Choroid plexus epithelial cell (primary cell): ENCODE measurements at regions not wholly inside any gene's neighbourhood (a gene's known extent, or its start where the extent isn't known, plus 50 kb on each side); places are given as distances from the start of the nearest gene placed in this dataset.
A peak's percentile ranks its signal among the peaks of the same experiment; 100 is the strongest.

Experiments
- DNase-seq: peaks from one replicate; pipeline ENCODE4 v3.0.0-alpha.2; 2010; ENCODE audit warnings: low read depth
- H3K4me3 ChIP-seq: 2 replicates; pipeline ENCODE4 v1.5.1; 2011; ENCODE audit warnings: low read depth, mild to moderate bottlenecking, control low read depth, low read length, moderate library complexity
- CTCF ChIP-seq: conservative IDR thresholded peaks from 2 replicates; pipeline ENCODE4 v1.5.1; 2011; ENCODE audit warnings: low read depth, mild to moderate bottlenecking, control low read depth, inconsistent platforms, low read length, moderate library complexity

DNA sequence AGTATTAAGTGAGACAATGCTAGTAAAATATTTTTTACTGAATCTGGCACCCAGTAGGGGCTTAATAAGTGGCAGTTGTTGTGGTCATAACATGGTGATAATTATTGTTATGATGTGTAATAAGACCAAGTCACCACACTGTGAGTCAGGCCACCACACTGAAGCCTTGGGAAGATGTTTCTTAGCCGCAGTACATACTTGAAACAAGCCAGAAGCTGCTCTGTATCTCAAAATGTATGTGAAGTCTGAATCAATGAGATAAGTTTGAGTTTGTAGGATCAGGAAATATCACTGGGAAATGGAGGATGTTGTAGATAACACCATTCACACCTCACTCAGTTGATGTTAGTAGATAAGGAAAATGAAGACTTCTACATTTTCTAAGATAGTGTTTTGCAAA, 51.3 kb upstream of the PTPN3 start:
- no peak overlapping the region for H3K4me3 ChIP-seq
- DNase-seq = no peak
- TF ChIP-seq CTCF = no peak

DNA sequence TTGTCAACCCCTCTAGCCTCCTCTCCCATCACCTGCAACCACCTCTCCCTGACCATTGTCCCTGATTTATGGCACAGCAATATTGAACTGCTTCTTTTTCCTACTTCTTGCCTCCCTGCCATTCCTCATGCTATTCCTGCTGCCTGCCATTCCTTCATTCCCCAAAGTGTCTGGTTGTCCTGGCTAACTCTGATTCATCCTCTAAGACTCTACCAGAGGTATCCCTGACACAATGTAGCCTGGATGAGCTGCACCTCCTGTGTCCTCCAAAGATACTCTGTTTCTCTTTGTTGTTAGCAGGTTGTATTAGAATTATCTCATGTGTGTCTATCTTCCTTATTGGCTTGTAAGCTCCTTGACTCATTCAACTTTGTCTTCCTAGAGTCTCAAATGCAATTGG, 53.5 kb upstream of the PTPN3 start:
- no peak for DNase-seq
- TF ChIP-seq CTCF = no peak
- no peak overlapping the region for H3K4me3 ChIP-seq

- H3K4me3 ChIP-seq = no peak overlapping the region
- no peak for TF ChIP-seq CTCF
These were observed 57.1 kb upstream of the PTPN3 start for GRCh38 chr9:109555215-109555614.

DNA sequence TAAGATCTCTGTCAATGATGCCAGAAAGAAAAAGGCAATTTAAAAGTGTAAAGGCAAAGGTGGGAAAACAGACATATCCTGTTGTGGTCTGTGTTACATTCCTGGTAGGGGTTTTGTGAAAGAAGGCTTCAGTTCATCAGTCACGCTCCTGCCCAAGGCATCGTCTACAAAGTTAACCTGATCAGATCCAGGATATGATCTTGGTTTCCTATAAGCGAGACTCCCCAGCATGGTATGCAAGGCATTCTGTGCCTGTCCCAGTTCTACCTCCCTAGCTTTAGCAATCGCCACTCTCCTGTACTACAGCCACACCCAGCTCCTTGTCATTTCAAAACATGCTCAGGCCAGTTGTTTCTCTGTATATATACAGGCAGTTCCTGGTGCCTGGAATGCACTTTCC, 58.0 kb upstream of the PTPN3 start:
- TF ChIP-seq CTCF = no peak
- no peak overlapping the region for H3K4me3 ChIP-seq
- no peak for DNase-seq

More at GRCh38 chr9:109555215-109555614, 57.1 kb upstream of the PTPN3 start:
- no peak for DNase-seq

- no peak overlapping the region for H3K4me3 ChIP-seq
- no peak for DNase-seq
- no peak for TF ChIP-seq CTCF
These were observed 58.7 kb upstream of the PTPN3 start for GRCh38 chr9:109556786-109557185.

DNA sequence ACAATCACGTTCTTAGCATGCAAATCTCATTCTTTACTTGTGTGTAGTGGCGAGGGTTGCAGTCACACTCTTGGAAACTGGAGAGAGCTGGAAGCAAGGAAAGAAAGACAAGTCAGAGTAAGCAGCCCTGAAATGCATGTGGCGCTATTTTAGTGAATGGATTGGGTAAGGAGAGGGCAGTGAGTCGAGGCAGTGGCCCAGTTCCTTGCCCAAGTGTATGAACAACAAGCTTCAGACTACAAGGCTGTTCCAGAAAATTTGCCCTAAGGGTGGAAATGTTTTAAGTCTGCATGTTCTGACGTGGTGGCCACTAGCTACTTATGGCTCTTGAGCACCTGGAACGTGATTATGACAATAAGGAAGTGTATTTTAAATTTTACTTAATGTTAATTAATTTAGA, 59.4 kb upstream of the PTPN3 start:
- no peak for DNase-seq
- no peak for TF ChIP-seq CTCF
- no peak overlapping the region for H3K4me3 ChIP-seq

- DNase-seq = peak; percentile 17
- H3K4me3 ChIP-seq = no peak overlapping the region
- no peak for TF ChIP-seq CTCF
These were observed 60.6 kb upstream of the PTPN3 start for GRCh38 chr9:109558718-109559151.
